ENCODE measurements at regions not wholly inside any gene's neighbourhood (a gene's known extent, or its start where the extent isn't known, plus 50 kb on each side); places are given as distances from the start of the nearest gene placed in this dataset.

DNA sequence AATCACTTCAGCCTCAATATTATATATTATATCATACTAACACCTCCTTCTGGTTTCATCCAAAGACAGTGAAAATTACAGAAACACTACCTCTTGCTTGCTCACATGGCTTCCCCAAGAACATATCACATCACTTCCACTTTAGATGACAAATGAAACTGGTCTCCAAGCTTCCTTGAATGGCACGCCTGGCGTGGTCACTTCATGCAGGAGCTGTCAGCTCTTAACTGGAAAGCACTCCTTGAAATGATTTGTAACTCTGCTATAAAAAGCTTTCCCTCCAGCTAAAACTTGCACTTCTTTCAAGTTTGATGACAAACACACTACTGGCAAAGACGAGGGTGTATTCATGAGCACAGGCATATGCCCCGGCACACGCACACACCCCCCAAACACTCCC is 84.1 kb upstream of the INHBA start:
- H3K27me3 ChIP-seq (replicated peaks in 1 of 7): no peaks in the 10 kb centered on the region
- WGBS, 5 donors: 72 to 88% (median 74%) methylated on average over 5 of the region's 5 CpGs
- TF ChIP-seq POLR2A (IDR thresholded peaks at IDR 0.05): no peak
- TF ChIP-seq POLR2AphosphoS5 (IDR thresholded peaks at IDR 0.05): no peak
- no peak for TF ChIP-seq CTCF (IDR thresholded peaks at IDR 0.05 in 8 of 11, conservative IDR thresholded peaks at IDR 0.05 in 3 of 11)
- H3K4me3 ChIP-seq: no peak overlapping the region
- no peak for DNase-seq
- intact Hi-C loops (cut with DNase I; ENCODE audit: low total_unique reads): no loop called here
- no peaks in the 10 kb centered on the region for H3K36me3 ChIP-seq
- H3K27ac ChIP-seq: peak overlapping the region in 3 of 8 donors; percentile 42 to 55 (median 55)
- H3K9me3 ChIP-seq: no peaks in the 10 kb centered on the region
- peaks cover 0 to 25% (median 5%) of the 10 kb centered on the region in 6 donors for H3K4me1 ChIP-seq

DNA sequence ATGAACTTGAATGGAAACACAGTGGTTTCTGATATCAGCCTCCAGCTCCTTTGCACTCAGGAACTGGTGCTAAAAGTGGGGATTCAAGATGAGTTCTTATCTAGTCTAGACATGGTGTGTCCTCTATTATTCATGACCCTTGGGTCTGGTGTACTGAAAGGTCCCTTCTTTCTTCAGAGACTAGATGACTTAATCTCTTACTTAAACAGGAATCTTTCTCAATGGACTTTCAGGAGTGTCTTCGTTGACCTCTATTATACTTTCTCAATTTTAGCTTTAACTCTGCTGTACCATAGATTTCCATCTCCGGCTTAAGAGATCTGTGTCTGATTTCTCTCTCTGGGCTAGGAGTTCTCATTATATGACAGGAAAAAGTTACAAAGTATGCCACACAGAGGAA is 83.5 kb upstream of the INHBA start:
- TF ChIP-seq CTCF (IDR thresholded peaks at IDR 0.05 in 8 of 11, conservative IDR thresholded peaks at IDR 0.05 in 3 of 11): no peak
- no peak for TF ChIP-seq POLR2AphosphoS5 (IDR thresholded peaks at IDR 0.05)
- no peak for TF ChIP-seq POLR2A (IDR thresholded peaks at IDR 0.05)
- H3K9me3 ChIP-seq: no peaks in the 10 kb centered on the region
- no peak for DNase-seq
- peaks cover 0 to 25% (median 5%) of the 10 kb centered on the region in 6 donors for H3K4me1 ChIP-seq
- 54 to 87% (median 73%) methylated on average over 2 of the region's 2 CpGs for WGBS, 5 donors
- peak overlapping the region in 6 of 8 donors; percentile 1 to 58 (median 48) for H3K27ac ChIP-seq
- no peaks in the 10 kb centered on the region for H3K36me3 ChIP-seq
- no peaks in the 10 kb centered on the region for H3K27me3 ChIP-seq (replicated peaks in 1 of 7)
- no peak overlapping the region for H3K4me3 ChIP-seq
- intact Hi-C loops (cut with DNase I; ENCODE audit: low total_unique reads): no loop called here

DNA sequence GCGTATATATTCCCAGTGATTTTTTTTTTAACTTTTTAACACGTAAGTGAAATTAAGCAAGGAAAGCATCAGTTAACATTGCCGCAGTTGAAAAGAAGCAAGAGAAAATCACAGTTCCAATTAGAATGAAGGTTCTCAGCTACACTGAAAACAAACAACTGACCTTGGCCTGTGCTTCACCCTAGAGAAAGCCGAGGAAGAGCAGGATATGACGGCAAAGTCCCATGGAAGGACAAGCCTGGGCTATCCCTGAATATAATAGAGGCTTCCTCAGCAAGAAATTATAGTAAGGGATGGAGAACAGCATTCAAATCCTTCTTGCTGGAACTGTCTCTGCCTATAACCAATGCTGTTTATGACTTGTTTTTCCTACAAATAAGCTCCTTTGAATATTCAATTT is 83.0 kb upstream of the INHBA start:
- WGBS, 5 donors: 66 to 88% (median 81%) methylated on average over 5 of the region's 5 CpGs
- H3K36me3 ChIP-seq: no peaks in the 10 kb centered on the region
- H3K27ac ChIP-seq: peak overlapping the region in 6 of 8 donors; percentile 1 to 58 (median 48)
- no peaks in the 10 kb centered on the region for H3K27me3 ChIP-seq (replicated peaks in 1 of 7)
- intact Hi-C loops (cut with DNase I; ENCODE audit: low total_unique reads): no loop called here
- H3K4me3 ChIP-seq: no peak overlapping the region
- DNase-seq: no peak
- peaks cover 0 to 25% (median 5%) of the 10 kb centered on the region in 6 donors for H3K4me1 ChIP-seq
- H3K9me3 ChIP-seq: no peaks in the 10 kb centered on the region
- no peak for TF ChIP-seq POLR2A (IDR thresholded peaks at IDR 0.05)
- peak in 1 of 3 donors; percentile 55 for TF ChIP-seq POLR2AphosphoS5 (IDR thresholded peaks at IDR 0.05)

GRCh38 chr7:41785265-41785664 is 82.4 kb upstream of the INHBA start:
- H3K9me3 ChIP-seq: no peaks in the 10 kb centered on the region
- peak overlapping the region in 1 of 8 donors; percentile 55 for H3K27ac ChIP-seq
- H3K4me1 ChIP-seq: peaks cover 0 to 28% (median 8%) of the 10 kb centered on the region in 6 donors
- H3K36me3 ChIP-seq: no peaks in the 10 kb centered on the region
- TF ChIP-seq CTCF (IDR thresholded peaks at IDR 0.05 in 8 of 11, conservative IDR thresholded peaks at IDR 0.05 in 3 of 11) (no peak), POLR2A (IDR thresholded peaks at IDR 0.05) (no peak), POLR2AphosphoS5 (IDR thresholded peaks at IDR 0.05) (no peak)
- no peak overlapping the region for H3K4me3 ChIP-seq
- intact Hi-C loops (cut with DNase I; ENCODE audit: low total_unique reads): no loop called here
- no peak for DNase-seq
- H3K27me3 ChIP-seq (replicated peaks in 1 of 7): no peaks in the 10 kb centered on the region

- 40 to 71% (median 48%) methylated on average over 2 of the region's 2 CpGs for WGBS, 5 donors
- no peak overlapping the region for H3K4me3 ChIP-seq
- no peak for DNase-seq
Observed at GRCh38 chr7:41779918-41780317, 77.0 kb upstream of the INHBA start.

More at GRCh38 chr7:41779918-41780317, 77.0 kb upstream of the INHBA start:
- intact Hi-C loops (cut with DNase I; ENCODE audit: low total_unique reads): no loop called here
- TF ChIP-seq CTCF (IDR thresholded peaks at IDR 0.05 in 8 of 11, conservative IDR thresholded peaks at IDR 0.05 in 3 of 11) (no peak), POLR2AphosphoS5 (IDR thresholded peaks at IDR 0.05) (no peak), POLR2A (IDR thresholded peaks at IDR 0.05) (no peak)
- no peaks in the 10 kb centered on the region for H3K27me3 ChIP-seq (replicated peaks in 1 of 7)
- H3K4me1 ChIP-seq: peaks cover 0 to 20% (median 11%) of the 10 kb centered on the region in 6 donors
- no peaks in the 10 kb centered on the region for H3K9me3 ChIP-seq
- peak overlapping the region in 3 of 8 donors; percentile 44 to 52 (median 47) for H3K27ac ChIP-seq
- no peaks in the 10 kb centered on the region for H3K36me3 ChIP-seq

Measured in spleen (tissue), 11 donors.